Activated naive CD4-positive, alpha-beta T cell treated with anti-CD3 and anti-CD28 coated beads for 36 hours (primary cell): ENCODE measurements at regions not wholly inside any gene's neighbourhood (a gene's known extent, or its start where the extent isn't known, plus 50 kb on each side); places are given as distances from the start of the nearest gene placed in this dataset.

Source experiments
- CTCF ChIA-PET: fragments of 350-600 bp; sonication (Branson Sonifier 250); formaldehyde crosslinking; loops from one replicate; lab custom pipeline; 2021; ENCODE audit warnings: antibody characterized with exemption; lab: Charles Lee
- DNase-seq: peaks from one replicate; pipeline ENCODE4 v3.0.0-alpha.2; 2020
- H3K27ac Mint-ChIP-seq: one replicate; pipeline ENCODE4 v1.8.0; 2021; ENCODE audit warnings: mild to moderate bottlenecking, mixed read lengths
- H3K27me3 Mint-ChIP-seq: one replicate; pipeline ENCODE4 v1.8.0; 2021; ENCODE audit warnings: low read depth, mixed read lengths
- H3K36me3 Mint-ChIP-seq: one replicate; pipeline ENCODE4 v1.8.0; 2021; ENCODE audit warnings: low read depth, mixed read lengths
- H3K4me1 Mint-ChIP-seq: one replicate; pipeline ENCODE4 v1.8.0; 2021; ENCODE audit warnings: low read depth, mixed read lengths
- H3K4me3 Mint-ChIP-seq: one replicate; pipeline ENCODE4 v1.8.0; 2021; ENCODE audit warnings: mild to moderate bottlenecking, moderate library complexity, mixed read lengths
- H3K9me3 Mint-ChIP-seq: one replicate; pipeline ENCODE4 v1.8.0; 2021; ENCODE audit warnings: mixed read lengths
- intact Hi-C: fragments of 100-400 bp; cut with micrococcal nuclease; formaldehyde crosslinking; loops from one replicate; pipeline ENCODE4 v1.15.1; 2023

DNA sequence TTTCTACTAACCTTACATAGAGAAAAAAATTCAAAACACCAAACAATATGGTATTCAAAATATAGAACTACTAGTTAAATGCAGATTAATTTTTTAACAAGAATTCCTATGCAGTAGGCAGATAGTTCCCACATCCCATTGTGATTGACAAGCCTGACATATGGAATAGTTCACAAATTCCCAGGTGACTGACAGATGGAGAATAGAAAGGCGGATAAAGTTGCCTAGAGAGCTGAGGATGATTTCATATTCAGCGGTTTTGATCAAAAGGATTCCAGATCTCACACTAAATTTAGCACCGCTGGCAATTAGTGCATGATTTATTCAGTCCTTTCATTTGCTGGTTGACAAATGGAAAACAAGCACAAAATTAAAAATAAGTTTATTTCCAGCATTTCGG is 733.7 kb upstream of the POU3F3 start:
- Mint-ChIP-seq H3K9me3 (no peaks in the 10 kb centered on the region), H3K27ac (no peak overlapping the region), H3K27me3 (no peaks in the 10 kb centered on the region), H3K4me3 (no peak overlapping the region), H3K4me1 (no peaks in the 10 kb centered on the region), H3K36me3 (no peaks in the 10 kb centered on the region)
- intact Hi-C loops, result no loop called here
- CTCF ChIA-PET, result no interaction called here
- no peak for DNase-seq

DNA sequence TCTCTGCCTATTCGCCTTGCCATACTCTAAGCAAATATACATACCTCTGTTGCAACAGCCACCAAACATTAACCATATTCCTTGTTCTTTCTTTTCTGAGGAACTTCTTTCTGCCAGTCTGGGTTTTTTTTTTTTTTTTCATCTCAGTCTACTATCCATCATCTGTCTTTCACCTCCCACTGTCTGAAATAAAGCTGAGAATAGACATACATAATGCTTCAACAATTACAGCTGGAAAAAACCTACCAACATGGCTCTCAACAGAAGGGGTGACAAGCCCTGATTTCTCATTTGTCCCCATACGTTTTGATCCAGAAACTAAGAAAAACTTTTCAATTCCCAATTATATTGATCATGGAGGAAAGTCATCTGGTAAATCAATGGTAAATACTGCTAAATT is 728.8 kb upstream of the POU3F3 start:
- no peak overlapping the region for H3K27ac Mint-ChIP-seq
- no peak for DNase-seq
- no peak overlapping the region for H3K4me3 Mint-ChIP-seq
- no peaks in the 10 kb centered on the region for H3K36me3 Mint-ChIP-seq
- no peaks in the 10 kb centered on the region for H3K4me1 Mint-ChIP-seq
- CTCF ChIA-PET, result no interaction called here
- intact Hi-C loops, result no loop called here
- H3K27me3 Mint-ChIP-seq, result no peaks in the 10 kb centered on the region
- H3K9me3 Mint-ChIP-seq, result no peaks in the 10 kb centered on the region

DNA sequence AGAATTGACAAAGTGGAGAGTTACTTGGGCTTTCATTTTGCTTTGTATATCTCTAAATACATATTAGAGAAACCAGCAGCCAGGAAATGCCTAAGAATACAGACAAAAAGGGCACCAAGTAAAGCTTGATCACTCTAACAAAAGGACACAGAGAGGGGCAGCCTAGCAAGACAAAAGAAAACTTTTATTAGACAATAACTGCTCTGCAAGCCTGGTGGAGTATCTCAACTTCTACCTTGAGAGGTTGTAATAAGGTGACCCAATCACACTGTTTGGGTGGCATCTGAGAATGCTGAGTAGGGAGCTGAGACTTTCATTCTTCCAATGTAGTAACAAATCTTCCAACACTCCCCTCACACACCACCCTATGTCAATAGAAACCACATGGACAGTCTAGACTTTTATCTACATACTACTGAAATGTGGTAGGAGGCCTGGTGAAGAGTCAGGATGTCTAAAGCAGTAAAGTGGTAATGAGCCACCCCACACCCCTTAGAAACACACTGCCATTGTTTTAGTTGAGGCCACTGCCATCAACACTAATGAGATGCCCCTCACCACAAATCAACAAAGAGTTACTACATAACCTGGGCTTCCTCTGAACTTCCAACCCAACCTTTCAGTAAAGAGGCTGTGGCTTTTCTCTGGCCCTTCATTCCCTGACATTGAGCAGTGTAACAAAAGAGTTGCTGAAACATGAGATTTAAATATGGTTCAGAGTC is 726.7 kb upstream of the POU3F3 start:
- Mint-ChIP-seq H3K27ac (no peak overlapping the region), H3K4me3 (no peak overlapping the region), H3K9me3 (no peaks in the 10 kb centered on the region), H3K4me1 (no peaks in the 10 kb centered on the region), H3K36me3 (no peaks in the 10 kb centered on the region), H3K27me3 (no peaks in the 10 kb centered on the region)
- intact Hi-C loops, result no loop called here
- DNase-seq, result no peak
- CTCF ChIA-PET, result no interaction called here

DNA sequence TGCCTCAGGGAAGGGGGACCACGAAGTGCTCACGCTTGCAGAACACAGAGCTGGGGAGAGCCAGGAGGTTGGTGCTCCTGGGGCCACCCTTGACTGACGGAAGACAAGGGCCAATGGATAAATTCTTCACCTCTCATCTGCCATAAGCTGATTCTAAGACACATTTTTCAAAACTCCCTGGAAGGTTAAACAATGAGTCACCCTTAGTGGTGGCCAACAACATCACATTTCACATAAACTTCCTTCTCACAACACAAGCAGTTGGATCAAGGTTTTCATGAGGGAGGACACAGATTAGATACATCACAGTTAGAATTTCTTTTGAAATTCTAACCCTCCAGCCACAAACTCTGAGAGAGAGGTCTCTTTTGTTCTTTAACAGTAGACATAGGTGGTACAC is 713.6 kb upstream of the POU3F3 start:
- intact Hi-C loops, result no loop called here
- H3K9me3 Mint-ChIP-seq, result peaks cover 4% of the 10 kb centered on the region
- no peaks in the 10 kb centered on the region for H3K27me3 Mint-ChIP-seq
- CTCF ChIA-PET, result no interaction called here
- H3K4me3 Mint-ChIP-seq, result no peak overlapping the region
- H3K36me3 Mint-ChIP-seq, result no peaks in the 10 kb centered on the region
- no peak overlapping the region for H3K27ac Mint-ChIP-seq
- no peak for DNase-seq
- no peaks in the 10 kb centered on the region for H3K4me1 Mint-ChIP-seq

DNA sequence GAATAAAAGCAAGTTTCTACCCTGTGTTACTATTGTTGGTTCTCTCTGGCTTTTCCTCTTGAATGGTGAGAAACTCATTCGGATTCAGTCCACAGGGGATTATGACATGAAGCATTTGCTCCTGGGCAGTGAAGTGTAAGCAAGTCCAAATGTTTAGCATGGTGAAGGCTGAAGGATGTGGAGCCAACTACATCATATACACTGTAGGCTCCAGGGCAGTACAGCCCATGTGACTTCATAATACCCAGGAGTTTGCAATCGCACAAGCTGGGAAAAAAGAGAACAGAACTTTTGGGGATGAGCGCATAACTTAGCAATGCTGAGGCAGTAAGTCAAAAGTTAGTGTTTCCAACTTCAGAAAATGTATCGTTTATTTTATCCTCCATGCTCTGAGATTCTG is 695.7 kb upstream of the POU3F3 start:
- Mint-ChIP-seq H3K27me3 (no peaks in the 10 kb centered on the region), H3K4me1 (no peaks in the 10 kb centered on the region), H3K27ac (no peak overlapping the region), H3K9me3 (no peaks in the 10 kb centered on the region), H3K36me3 (no peaks in the 10 kb centered on the region), H3K4me3 (no peak overlapping the region)
- intact Hi-C loops, result no loop called here
- CTCF ChIA-PET, result no interaction called here
- no peak for DNase-seq

DNA sequence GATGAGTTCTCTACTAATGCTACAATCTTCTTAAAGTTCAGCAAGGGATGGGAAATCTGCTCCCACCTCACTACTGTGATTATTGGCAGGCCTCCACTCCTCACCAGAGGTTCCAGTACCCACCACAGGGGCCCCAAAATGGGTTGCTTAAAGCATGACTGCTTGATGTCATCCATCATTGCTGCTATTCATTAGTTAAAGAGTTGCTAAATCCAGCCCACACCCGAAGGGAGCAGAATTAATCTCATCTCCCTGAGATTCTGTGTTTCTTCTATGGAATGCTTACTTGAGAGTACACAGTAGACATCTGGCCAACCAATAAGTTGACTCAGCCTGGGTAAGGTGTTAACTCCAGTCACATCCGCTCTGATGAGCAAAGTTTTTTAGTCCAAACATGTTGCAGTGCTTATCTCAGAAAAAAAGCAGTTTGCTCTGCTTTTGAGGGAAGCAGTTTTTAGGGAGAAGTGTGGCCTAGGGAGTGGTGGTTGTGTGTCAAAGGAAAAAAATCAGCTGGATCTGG is 690.2 kb upstream of the POU3F3 start:
- H3K9me3 Mint-ChIP-seq, result no peaks in the 10 kb centered on the region
- intact Hi-C loops, result no loop called here
- H3K36me3 Mint-ChIP-seq, result no peaks in the 10 kb centered on the region

DNA sequence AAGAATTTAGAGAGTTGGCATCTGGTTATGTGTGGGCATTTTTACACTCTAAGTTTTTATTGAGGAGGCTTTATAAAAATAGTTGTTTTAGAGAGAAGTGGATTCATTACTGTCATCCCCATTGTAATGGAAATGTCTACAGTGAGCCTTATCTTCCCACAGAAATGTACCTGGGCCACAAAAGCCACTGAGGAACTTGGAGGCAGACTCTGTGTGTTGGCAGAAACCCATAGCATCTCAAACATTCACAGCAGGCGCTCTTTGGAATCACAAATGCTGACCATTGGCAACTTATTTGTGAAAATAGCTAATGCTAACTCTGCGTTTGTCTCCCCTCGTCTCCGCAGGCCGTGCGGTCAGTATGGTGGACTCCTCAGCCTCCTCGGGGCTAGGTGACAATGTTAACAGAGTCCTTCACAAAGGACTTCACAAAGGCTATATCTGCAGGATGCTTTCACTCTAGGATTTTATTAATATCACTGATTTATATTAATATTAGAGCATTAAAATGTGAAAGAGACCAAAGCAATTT is 689.1 kb upstream of the POU3F3 start:
- CTCF ChIA-PET, result no interaction called here

More for the DNA sequence above, 690.2 kb upstream of the POU3F3 start:
- DNase-seq, result no peak
- CTCF ChIA-PET, result interaction anchor here (0.6 kb wide), 1 partner anchor 17 kb away, joined by 3 read pairs; no protein-coding TSS in a partner anchor
- H3K4me1 Mint-ChIP-seq, result no peaks in the 10 kb centered on the region
- H3K27me3 Mint-ChIP-seq, result no peaks in the 10 kb centered on the region
- H3K27ac Mint-ChIP-seq, result no peak overlapping the region
- H3K4me3 Mint-ChIP-seq, result no peak overlapping the region

DNA sequence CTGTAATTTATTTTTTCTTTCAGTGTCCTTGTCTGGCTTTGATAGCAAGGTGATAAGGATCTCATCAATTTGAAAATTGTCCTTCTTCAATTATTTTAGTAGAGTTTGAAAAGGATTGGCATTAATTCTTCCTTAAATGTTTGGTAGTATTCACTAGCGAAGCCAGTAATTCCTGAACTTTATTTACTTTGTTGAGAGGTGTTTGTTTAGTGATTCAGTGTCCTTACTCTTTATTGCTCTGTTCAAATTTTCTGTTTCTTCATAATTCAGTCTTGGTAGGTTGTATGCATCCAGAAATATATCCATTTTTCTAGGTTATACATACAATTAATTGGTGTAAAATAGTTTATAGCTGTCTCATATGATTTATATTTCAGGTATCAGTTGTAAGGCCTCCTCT is 676.7 kb upstream of the POU3F3 start:
- no peak for DNase-seq
- intact Hi-C loops, result no loop called here
- Mint-ChIP-seq H3K4me3 (no peak overlapping the region), H3K4me1 (no peaks in the 10 kb centered on the region), H3K27me3 (no peaks in the 10 kb centered on the region), H3K9me3 (peaks cover 14% of the 10 kb centered on the region), H3K27ac (no peak overlapping the region), H3K36me3 (peaks cover 2% of the 10 kb centered on the region)
- CTCF ChIA-PET, result no interaction called here

More for the DNA sequence above, 689.1 kb upstream of the POU3F3 start:
- no peak for DNase-seq
- Mint-ChIP-seq H3K27me3 (no peaks in the 10 kb centered on the region), H3K4me3 (no peak overlapping the region), H3K9me3 (no peaks in the 10 kb centered on the region), H3K36me3 (no peaks in the 10 kb centered on the region), H3K4me1 (no peaks in the 10 kb centered on the region), H3K27ac (no peak overlapping the region)
- intact Hi-C loops, result no loop called here

DNA sequence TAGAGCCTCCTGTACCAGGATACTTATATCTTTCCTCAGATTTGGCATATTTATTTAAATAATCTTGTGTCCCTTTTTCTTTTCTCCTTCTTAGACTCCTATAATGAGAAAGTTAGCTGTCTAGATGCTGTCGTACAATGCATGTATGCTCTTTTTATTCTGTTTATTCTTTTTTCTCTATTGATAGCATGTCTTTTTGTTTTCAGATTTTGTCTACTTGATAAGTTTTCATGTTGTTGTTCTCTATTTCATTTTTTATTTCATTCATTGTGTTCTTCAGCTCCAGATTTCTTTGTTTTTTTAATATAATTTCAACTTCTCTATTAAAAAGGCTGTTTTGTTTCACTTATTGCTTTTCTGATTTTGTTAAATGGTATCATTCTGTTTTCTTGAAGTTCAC is 674.3 kb upstream of the POU3F3 start:
- Mint-ChIP-seq H3K36me3 (peaks cover 2% of the 10 kb centered on the region), H3K27ac (no peak overlapping the region), H3K9me3 (peaks cover 16% of the 10 kb centered on the region), H3K27me3 (no peaks in the 10 kb centered on the region), H3K4me3 (no peak overlapping the region), H3K4me1 (no peaks in the 10 kb centered on the region)
- no peak for DNase-seq
- intact Hi-C loops, result no loop called here
- CTCF ChIA-PET, result no interaction called here

DNA sequence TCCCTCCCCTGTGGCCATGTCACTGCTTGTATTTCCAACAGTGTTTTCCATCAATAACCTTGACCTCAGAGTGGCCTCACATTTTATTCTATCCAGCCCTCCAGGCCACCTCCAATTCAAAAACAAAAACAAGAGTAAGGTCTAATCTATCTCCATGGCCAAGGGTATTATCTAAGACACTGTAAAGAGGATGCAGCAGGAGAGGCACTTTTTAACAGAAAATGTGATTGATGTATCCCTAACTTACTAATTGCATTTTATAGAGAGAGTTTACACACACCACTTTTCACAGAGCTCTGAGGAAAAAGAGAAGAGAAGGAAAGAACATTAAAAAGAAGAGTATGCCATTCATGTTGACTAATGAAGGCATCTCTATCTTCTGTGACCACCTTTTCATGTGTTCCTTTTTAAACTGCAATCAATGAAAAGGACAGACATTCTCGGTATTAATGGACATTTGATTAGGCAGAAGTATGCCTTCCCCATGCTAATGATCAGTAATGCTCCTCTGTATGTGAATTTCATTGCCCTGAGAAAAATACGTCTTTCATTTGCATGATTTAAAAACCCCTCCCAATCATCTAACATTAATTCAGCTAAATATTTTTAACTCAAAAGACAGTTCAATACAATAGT is 653.3 kb upstream of the POU3F3 start:
- Mint-ChIP-seq H3K36me3 (no peaks in the 10 kb centered on the region), H3K9me3 (peaks cover 3% of the 10 kb centered on the region), H3K27me3 (no peaks in the 10 kb centered on the region), H3K27ac (no peak overlapping the region), H3K4me3 (no peak overlapping the region), H3K4me1 (no peaks in the 10 kb centered on the region)
- no peak for DNase-seq
- intact Hi-C loops, result no loop called here
- CTCF ChIA-PET, result no interaction called here

DNA sequence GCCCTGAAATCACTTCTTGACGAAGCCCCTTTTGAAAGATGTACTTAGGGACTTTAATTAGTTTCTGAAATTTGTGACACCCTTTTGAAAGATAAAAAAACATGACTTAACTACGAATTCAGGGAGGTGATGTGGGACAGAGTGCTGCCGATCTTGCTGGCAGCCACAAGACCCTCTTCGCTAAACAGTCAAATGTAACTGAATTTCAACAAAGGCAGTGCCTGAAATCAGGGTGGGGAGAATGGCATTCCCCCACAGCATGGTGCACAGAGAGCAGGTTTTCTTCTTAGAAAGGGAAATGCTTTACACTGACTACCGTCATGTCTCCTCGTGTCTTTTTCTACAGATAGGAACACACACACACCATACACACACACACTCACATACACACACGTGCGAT is 640.2 kb upstream of the POU3F3 start:
- H3K27me3 Mint-ChIP-seq, result no peaks in the 10 kb centered on the region
- DNase-seq, result no peak
- H3K27ac Mint-ChIP-seq, result no peak overlapping the region
- no peaks in the 10 kb centered on the region for H3K36me3 Mint-ChIP-seq
- CTCF ChIA-PET, result no interaction called here
- intact Hi-C loops, result no loop called here
- H3K4me3 Mint-ChIP-seq, result no peak overlapping the region
- H3K4me1 Mint-ChIP-seq, result no peaks in the 10 kb centered on the region
- peaks cover 6% of the 10 kb centered on the region for H3K9me3 Mint-ChIP-seq

DNA sequence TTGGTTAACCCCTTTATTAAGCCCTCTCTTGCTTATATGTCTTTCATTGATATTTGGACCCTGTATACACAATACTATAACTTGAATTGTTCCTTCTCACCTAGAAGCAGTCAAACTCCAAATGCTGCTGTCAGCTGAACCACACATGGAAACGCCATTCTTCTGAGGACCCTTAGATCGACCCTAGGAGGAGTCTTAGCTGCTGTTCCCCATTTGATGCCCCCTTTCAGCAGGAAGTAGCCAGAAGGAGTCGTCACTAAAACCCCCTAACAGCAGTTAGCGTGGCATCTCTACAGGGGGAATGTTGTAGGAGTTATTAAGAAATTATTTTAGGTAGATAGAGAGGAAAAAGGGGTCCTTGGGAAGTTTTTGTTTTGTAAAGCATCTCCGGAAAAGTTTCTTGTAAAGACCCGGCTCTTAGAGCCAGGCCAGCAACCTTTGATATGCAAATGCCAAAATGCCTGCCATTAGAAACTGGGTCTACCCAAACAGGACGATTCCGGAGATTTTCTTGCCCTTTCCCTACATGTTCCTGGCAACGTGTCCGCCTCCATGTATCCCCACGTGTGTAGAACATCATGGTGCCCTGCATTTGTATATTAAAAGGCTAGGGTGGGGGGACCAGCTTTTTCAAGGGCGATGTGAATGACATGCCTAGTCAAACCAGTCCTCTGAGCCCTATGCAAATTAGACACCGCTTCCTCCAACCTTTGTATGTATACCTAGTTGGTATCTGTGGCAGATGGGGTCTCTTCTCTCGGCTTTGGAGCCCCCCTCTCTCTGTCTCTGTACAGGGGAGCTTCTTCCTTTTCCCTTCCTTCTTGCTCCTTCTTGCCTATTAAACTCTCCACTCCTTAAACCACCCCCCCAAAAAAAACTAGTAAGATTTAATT is 638.4 kb upstream of the POU3F3 start:
- no peak overlapping the region for H3K4me3 Mint-ChIP-seq
- peaks cover 6% of the 10 kb centered on the region for H3K9me3 Mint-ChIP-seq
- CTCF ChIA-PET, result no interaction called here

More for the DNA sequence above, 638.4 kb upstream of the POU3F3 start:
- Mint-ChIP-seq H3K4me1 (no peaks in the 10 kb centered on the region), H3K36me3 (no peaks in the 10 kb centered on the region), H3K27ac (no peak overlapping the region), H3K27me3 (no peaks in the 10 kb centered on the region)
- no peak for DNase-seq
- intact Hi-C loops, result no loop called here
